ENCODE measurements at regions not wholly inside any gene's neighbourhood (a gene's known extent, or its start where the extent isn't known, plus 50 kb on each side); places are given as distances from the start of the nearest gene placed in this dataset.

DNA sequence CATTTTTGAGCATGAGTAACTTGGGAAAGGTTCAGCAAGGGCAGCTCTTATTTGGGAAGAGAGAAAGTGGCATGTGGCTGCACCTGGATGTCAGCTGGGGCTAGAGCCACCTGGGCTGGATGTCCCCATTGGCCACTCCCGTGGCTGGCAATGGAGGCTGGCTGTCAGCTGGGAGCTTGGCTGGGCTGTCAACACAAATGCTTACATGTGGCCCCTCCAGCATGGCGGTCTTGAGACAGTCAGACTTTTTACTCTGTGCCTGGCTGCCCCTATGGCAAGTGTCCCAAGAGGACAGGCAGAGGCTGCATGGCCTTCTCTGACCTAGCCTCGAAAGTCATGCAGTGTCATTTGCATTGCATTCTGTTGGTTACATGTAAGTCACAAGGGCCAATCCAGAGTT, 99.6 kb downstream of the FAM53A start:
- TF ChIP-seq, protein P1, sequence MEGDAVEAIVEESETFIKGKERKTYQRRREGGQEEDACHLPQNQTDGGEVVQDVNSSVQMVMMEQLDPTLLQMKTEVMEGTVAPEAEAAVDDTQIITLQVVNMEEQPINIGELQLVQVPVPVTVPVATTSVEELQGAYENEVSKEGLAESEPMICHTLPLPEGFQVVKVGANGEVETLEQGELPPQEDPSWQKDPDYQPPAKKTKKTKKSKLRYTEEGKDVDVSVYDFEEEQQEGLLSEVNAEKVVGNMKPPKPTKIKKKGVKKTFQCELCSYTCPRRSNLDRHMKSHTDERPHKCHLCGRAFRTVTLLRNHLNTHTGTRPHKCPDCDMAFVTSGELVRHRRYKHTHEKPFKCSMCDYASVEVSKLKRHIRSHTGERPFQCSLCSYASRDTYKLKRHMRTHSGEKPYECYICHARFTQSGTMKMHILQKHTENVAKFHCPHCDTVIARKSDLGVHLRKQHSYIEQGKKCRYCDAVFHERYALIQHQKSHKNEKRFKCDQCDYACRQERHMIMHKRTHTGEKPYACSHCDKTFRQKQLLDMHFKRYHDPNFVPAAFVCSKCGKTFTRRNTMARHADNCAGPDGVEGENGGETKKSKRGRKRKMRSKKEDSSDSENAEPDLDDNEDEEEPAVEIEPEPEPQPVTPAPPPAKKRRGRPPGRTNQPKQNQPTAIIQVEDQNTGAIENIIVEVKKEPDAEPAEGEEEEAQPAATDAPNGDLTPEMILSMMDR (IDR thresholded peaks at IDR 0.05), result no peak
- no peak for TF ChIP-seq POLR2AphosphoS5 (IDR thresholded peaks at IDR 0.05)
- no peak for TF ChIP-seq POLR2A (IDR thresholded peaks at IDR 0.05)
